Smooth muscle cell (in vitro differentiated cells): ENCODE measurements at regions not wholly inside any gene's neighbourhood (a gene's known extent, or its start where the extent isn't known, plus 50 kb on each side); places are given as distances from the start of the nearest gene placed in this dataset.
"Not testable (repeated sequence)": the region's sequence is repeated elsewhere in the genome, so short reads cannot be mapped to it uniquely, and the experiment has no call there.

Experiments
- DNase-seq: peaks from one replicate; lab custom pipeline; 2025; ENCODE audit not compliant: unreplicated experiment; lab: John Stamatoyannopoulos, UW
- H2AFZ ChIP-seq: fragments of 200-600 bp; sonication (generic); 2 replicates; pipeline ENCODE4 v1.6.0; 2016; ENCODE audit warnings: antibody characterized with exemption, low read depth, mild to moderate bottlenecking
- H3F3A ChIP-seq: fragments of 200-600 bp; sonication (generic); 2 replicates; pipeline ENCODE4 v1.6.0; 2017; ENCODE audit warnings: antibody characterized with exemption, low read depth
- H3K27ac ChIP-seq: fragments of 200-600 bp; sonication (generic); 2 replicates; pipeline ENCODE4 v1.5.1; 2016; ENCODE audit warnings: low read depth, mild to moderate bottlenecking
- H3K27me3 ChIP-seq: fragments of 200-600 bp; sonication (generic); 2 replicates; pipeline ENCODE4 v1.6.1; 2016; ENCODE audit warnings: low read depth, mild to moderate bottlenecking
- H3K36me3 ChIP-seq: fragments of 200-600 bp; sonication (generic); 2 replicates; pipeline ENCODE4 v1.5.1; 2016; ENCODE audit warnings: low read depth
- H3K4me1 ChIP-seq: fragments of 200-600 bp; sonication (generic); 2 replicates; pipeline ENCODE4 v1.5.1; 2016; ENCODE audit warnings: low read depth
- H3K4me2 ChIP-seq: fragments of 200-600 bp; sonication (generic); 2 replicates; pipeline ENCODE4 v1.6.0; 2016; ENCODE audit warnings: mild to moderate bottlenecking
- H3K4me3 ChIP-seq: fragments of 200-600 bp; sonication (generic); 2 replicates; pipeline ENCODE4 v1.5.1; 2016; ENCODE audit warnings: mild to moderate bottlenecking
- H3K79me2 ChIP-seq: fragments of 200-600 bp; sonication (generic); 2 replicates; pipeline ENCODE4 v1.6.0; 2016; ENCODE audit warnings: low read depth, mild to moderate bottlenecking
- H3K9ac ChIP-seq: fragments of 200-600 bp; sonication (generic); 2 replicates; pipeline ENCODE4 v1.6.0; 2016; ENCODE audit warnings: low read depth
- H3K9me3 ChIP-seq: fragments of 200-600 bp; sonication (generic); replicated peaks from 2 replicates; pipeline ENCODE4 v1.5.1; 2016; ENCODE audit warnings: low read depth
- H4K20me1 ChIP-seq: fragments of 200-600 bp; sonication (generic); 2 replicates; pipeline ENCODE4 v1.6.0; 2016; ENCODE audit warnings: low read depth
- WGBS: methylation state at CpG from one replicate; pipeline ENCODE4 v1.1.7; 2016; ENCODE audit warnings: low lambda C conversion rate; 5-methylcytosine and 5-hydroxymethylcytosine counted together
- TF ChIP-seq, protein P1 (sequence below): fragments of 200-600 bp; sonication (generic); IDR thresholded peaks from 2 replicates; pipeline ENCODE4 v1.5.1; 2017; ENCODE audit warnings: borderline replicate concordance, mild to moderate bottlenecking, antibody characterized with exemption; ENCODE audit not compliant: insufficient read depth, poor library complexity, severe bottlenecking

DNA sequence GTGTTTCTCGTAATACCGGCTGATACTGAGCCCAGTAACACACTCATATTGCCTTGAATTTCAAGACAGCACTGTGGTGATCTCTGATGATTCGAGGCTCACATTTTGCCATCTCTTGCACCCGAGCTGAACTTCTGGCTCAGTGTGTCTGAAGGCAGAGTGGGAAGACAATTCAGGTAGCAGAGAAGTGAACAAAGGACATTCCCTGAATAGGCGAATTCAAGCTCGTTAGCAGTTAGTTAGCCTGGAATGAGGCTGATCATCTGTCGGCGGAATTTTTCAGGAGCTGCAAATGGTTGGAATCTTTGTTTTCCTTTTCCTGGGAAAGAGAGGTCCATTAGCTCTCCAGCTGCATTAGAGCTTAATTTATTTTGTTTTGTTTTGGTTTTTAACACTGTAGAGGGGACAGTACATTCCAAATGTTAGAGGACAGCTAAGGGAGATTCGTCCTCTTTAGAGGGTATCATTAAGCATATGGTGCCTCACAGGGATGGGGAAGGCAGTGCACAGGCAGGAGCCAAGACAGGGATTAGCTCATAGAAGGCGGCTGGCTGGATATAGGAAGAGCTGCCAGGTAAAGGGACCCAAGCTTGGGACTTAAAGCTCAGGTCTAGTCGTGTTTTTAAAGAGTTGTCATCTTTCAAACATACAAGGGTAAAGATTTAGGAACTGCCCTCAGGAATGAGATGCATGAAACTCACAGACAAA, 119.7 kb upstream of the DLG1 start:
- WGBS, result 60% methylated on average over 11 of the region's 11 CpGs

DNA sequence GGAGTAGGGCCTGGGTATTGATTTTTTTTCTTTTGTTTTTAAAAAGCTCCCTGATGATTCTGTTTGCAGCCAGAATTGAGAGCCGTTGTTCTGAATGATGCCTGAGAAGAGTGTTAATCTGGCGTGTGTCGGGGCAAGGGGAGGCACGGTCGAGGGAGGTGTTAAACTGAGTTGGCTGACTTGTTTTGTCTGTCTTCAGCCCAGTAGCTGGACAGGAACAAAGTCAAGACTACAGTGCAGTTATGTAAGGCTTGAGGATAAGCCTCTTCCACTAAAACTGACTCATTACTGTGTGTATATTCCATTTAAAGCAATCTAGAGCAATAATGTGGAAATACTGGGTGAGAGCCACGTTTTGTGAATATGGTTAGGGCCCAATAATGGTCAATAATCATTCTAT, 119.0 kb upstream of the DLG1 start:
- TF ChIP-seq, protein P1, sequence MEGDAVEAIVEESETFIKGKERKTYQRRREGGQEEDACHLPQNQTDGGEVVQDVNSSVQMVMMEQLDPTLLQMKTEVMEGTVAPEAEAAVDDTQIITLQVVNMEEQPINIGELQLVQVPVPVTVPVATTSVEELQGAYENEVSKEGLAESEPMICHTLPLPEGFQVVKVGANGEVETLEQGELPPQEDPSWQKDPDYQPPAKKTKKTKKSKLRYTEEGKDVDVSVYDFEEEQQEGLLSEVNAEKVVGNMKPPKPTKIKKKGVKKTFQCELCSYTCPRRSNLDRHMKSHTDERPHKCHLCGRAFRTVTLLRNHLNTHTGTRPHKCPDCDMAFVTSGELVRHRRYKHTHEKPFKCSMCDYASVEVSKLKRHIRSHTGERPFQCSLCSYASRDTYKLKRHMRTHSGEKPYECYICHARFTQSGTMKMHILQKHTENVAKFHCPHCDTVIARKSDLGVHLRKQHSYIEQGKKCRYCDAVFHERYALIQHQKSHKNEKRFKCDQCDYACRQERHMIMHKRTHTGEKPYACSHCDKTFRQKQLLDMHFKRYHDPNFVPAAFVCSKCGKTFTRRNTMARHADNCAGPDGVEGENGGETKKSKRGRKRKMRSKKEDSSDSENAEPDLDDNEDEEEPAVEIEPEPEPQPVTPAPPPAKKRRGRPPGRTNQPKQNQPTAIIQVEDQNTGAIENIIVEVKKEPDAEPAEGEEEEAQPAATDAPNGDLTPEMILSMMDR, result no peak
- Histone ChIP-seq H3K9me3 (no peaks in the 10 kb centered on the region), H3K4me2 (peak overlapping the region; percentile 11), H3F3A (no peaks in the 10 kb centered on the region), H3K4me3 (no peak overlapping the region), H2AFZ (no peak overlapping the region), H3K36me3 (no peaks in the 10 kb centered on the region), H3K4me1 (peaks cover 14% of the 10 kb centered on the region), H3K9ac (no peak overlapping the region), H4K20me1 (no peaks in the 10 kb centered on the region), H3K79me2 (no peaks in the 10 kb centered on the region), H3K27ac (no peak overlapping the region), H3K27me3 (no peaks in the 10 kb centered on the region)
- no peak for DNase-seq
- 15% methylated on average over 6 of the region's 6 CpGs for WGBS

More for the DNA sequence above, 119.7 kb upstream of the DLG1 start:
- DNase-seq, result no peak
- Histone ChIP-seq H3K4me3 (no peak overlapping the region), H3K9me3 (no peaks in the 10 kb centered on the region), H2AFZ (no peak overlapping the region), H3K4me1 (peaks cover 14% of the 10 kb centered on the region), H3K27ac (no peak overlapping the region), H4K20me1 (no peaks in the 10 kb centered on the region), H3K9ac (no peak overlapping the region), H3K4me2 (no peak overlapping the region), H3K27me3 (no peaks in the 10 kb centered on the region), H3K36me3 (no peaks in the 10 kb centered on the region), H3K79me2 (no peaks in the 10 kb centered on the region), H3F3A (no peaks in the 10 kb centered on the region)
- TF ChIP-seq, protein P1, result no peak

DNA sequence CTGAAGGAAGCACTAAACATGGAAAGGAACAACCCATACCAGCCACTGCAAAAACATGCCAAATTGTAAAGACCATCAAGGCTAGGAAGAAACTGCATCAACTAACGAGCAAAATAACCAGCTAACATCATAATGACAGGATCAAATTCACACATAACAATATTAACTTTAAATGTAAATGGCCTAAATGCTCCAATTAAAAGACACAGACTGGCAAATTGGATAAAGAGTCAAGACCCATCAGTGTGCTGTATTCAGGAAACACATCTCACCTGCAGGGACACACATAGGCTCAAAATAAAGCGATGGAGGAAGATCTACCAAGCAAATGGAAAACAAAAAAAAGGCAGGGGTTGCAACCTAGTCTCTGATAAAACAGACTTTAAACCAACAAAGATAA, 113.5 kb upstream of the DLG1 start:
- not testable (repeated sequence) for H3K4me3 ChIP-seq, H3F3A ChIP-seq, H3K27ac ChIP-seq, H3K9me3 ChIP-seq, H4K20me1 ChIP-seq, H3K4me1 ChIP-seq, DNase-seq, H3K4me2 ChIP-seq, H3K9ac ChIP-seq, H3K79me2 ChIP-seq, H3K27me3 ChIP-seq, H3K36me3 ChIP-seq, H2AFZ ChIP-seq
- WGBS, result 87% methylated on average over 2 of the region's 2 CpGs

DNA sequence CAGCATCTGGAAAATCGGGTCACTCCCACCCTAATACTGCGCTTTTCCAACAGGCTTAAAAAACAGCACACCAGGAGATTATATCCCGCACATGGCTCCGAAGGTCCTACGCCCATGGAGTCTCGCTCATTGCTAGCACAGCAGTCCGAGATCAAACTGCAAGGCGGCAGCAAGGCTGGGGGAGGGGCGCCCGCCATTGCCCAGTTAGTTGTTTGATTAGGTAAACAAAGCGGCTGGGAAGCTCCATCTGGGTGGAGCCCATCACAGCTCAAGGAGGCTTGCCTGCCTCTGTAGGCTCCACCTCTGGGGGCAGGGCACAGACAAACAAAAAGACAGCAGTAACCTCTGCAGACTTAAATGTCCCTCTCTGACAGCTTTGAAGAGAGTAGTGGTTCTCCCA, 111.8 kb upstream of the DLG1 start:
- H3K36me3 ChIP-seq, DNase-seq, H3K79me2 ChIP-seq, H3K9me3 ChIP-seq, H3K27ac ChIP-seq, H4K20me1 ChIP-seq, H2AFZ ChIP-seq, H3K4me1 ChIP-seq, H3K9ac ChIP-seq, H3F3A ChIP-seq, H3K4me2 ChIP-seq, H3K27me3 ChIP-seq, H3K4me3 ChIP-seq: not testable (repeated sequence)
- WGBS, result 97% methylated on average over 11 of the region's 11 CpGs
